Stimulated activated naive B cell treated with anti-CD40 and anti-IgM and Interleukin-4, amounts not matched to agents 10 μg/mL and 1 μg/mL and 100 μg/mL, for 72 hours (primary cell): ENCODE measurements at regions not wholly inside any gene's neighbourhood (a gene's known extent, or its start where the extent isn't known, plus 50 kb on each side); places are given as distances from the start of the nearest gene placed in this dataset.

Experiments used
- ATAC-seq, 2 donors: fragments of 150-1000 bp; cut with Tn5 transposase; replicated peaks; 2 replicates each; pipeline ENCODE4 v1.10.0; 2021; ENCODE audit warnings: moderate library complexity in 1 of 2
- DNase-seq: peaks from one replicate; pipeline ENCODE4 v3.0.0; 2021
- H3K27ac Mint-ChIP-seq: one replicate; pipeline ENCODE4 v1.8.0; 2022; ENCODE audit warnings: mild to moderate bottlenecking, mixed read lengths
- H3K27me3 Mint-ChIP-seq, 2 donors: one replicate each; pipeline ENCODE4 v1.8.0; 2022; ENCODE audit warnings: mixed read lengths in 2 of 2
- H3K36me3 Mint-ChIP-seq, 2 donors: one replicate each; pipeline ENCODE4 v1.8.0; 2022; ENCODE audit warnings: mixed read lengths in 2 of 2, mild to moderate bottlenecking in 1 of 2
- H3K4me1 Mint-ChIP-seq, 2 donors: one replicate each; pipeline ENCODE4 v1.8.0; 2022; ENCODE audit warnings: mixed read lengths in 2 of 2, mild to moderate bottlenecking in 1 of 2
- H3K4me3 Mint-ChIP-seq, 2 donors: one replicate each; pipeline ENCODE4 v1.8.0; 2022; ENCODE audit warnings: mild to moderate bottlenecking in 2 of 2, mixed read lengths in 2 of 2, moderate library complexity in 1 of 2
- H3K9me3 Mint-ChIP-seq, 2 donors: one replicate each; pipeline ENCODE4 v1.8.0; 2022; ENCODE audit warnings: mixed read lengths in 2 of 2, mild to moderate bottlenecking in 1 of 2

GRCh38 chr16:79899716-79900115 is 299.2 kb upstream of the MAF start:
- ATAC-seq, result no peak
- Mint-ChIP-seq H3K27ac (no peak overlapping the region), H3K9me3 (no peaks in the 10 kb centered on the region), H3K36me3 (no peaks in the 10 kb centered on the region), H3K4me3 (no peak overlapping the region), H3K27me3 (no peaks in the 10 kb centered on the region), H3K4me1 (no peaks in the 10 kb centered on the region)
- no peak for DNase-seq

GRCh38 chr16:79899316-79899715 is 298.8 kb upstream of the MAF start:
- ATAC-seq, result no peak
- no peaks in the 10 kb centered on the region for H3K9me3 Mint-ChIP-seq
- no peak overlapping the region for H3K27ac Mint-ChIP-seq
- no peaks in the 10 kb centered on the region for H3K27me3 Mint-ChIP-seq
- H3K4me3 Mint-ChIP-seq, result no peak overlapping the region
- no peak for DNase-seq
- no peaks in the 10 kb centered on the region for H3K36me3 Mint-ChIP-seq
- H3K4me1 Mint-ChIP-seq, result no peaks in the 10 kb centered on the region

- Mint-ChIP-seq H3K4me1 (no peaks in the 10 kb centered on the region), H3K27ac (no peak overlapping the region), H3K36me3 (no peaks in the 10 kb centered on the region), H3K27me3 (no peaks in the 10 kb centered on the region), H3K9me3 (no peaks in the 10 kb centered on the region), H3K4me3 (no peak overlapping the region)
- no peak for ATAC-seq
- no peak for DNase-seq
These were observed 298.2 kb upstream of the MAF start for GRCh38 chr16:79898703-79899102.

- DNase-seq (no peak), ATAC-seq (no peak)
- Mint-ChIP-seq H3K4me3 (no peak overlapping the region), H3K9me3 (no peaks in the 10 kb centered on the region), H3K4me1 (no peaks in the 10 kb centered on the region), H3K27ac (no peak overlapping the region), H3K36me3 (no peaks in the 10 kb centered on the region), H3K27me3 (no peaks in the 10 kb centered on the region)
These were observed 297.1 kb upstream of the MAF start for GRCh38 chr16:79897453-79898146.

- ATAC-seq, result no peak
- no peak overlapping the region for H3K27ac Mint-ChIP-seq
These were observed 296.5 kb upstream of the MAF start for GRCh38 chr16:79897104-79897452.

GRCh38 chr16:79895917-79896203 is 295.3 kb upstream of the MAF start:
- Mint-ChIP-seq H3K27me3 (no peaks in the 10 kb centered on the region), H3K4me3 (no peak overlapping the region)

More at GRCh38 chr16:79897104-79897452, 296.5 kb upstream of the MAF start:
- Mint-ChIP-seq H3K9me3 (no peaks in the 10 kb centered on the region), H3K36me3 (no peaks in the 10 kb centered on the region), H3K4me3 (no peak overlapping the region), H3K27me3 (no peaks in the 10 kb centered on the region), H3K4me1 (no peaks in the 10 kb centered on the region)
- DNase-seq, result no peak

GRCh38 chr16:79895053-79895916 is 294.7 kb upstream of the MAF start:
- Mint-ChIP-seq H3K9me3 (no peaks in the 10 kb centered on the region), H3K4me1 (no peaks in the 10 kb centered on the region), H3K4me3 (no peak overlapping the region), H3K27me3 (no peaks in the 10 kb centered on the region), H3K27ac (no peak overlapping the region), H3K36me3 (no peaks in the 10 kb centered on the region)
- no peak for ATAC-seq
- DNase-seq, result no peak

More at GRCh38 chr16:79895917-79896203, 295.3 kb upstream of the MAF start:
- H3K27ac Mint-ChIP-seq, result no peak overlapping the region
- H3K9me3 Mint-ChIP-seq, result no peaks in the 10 kb centered on the region
- DNase-seq (no peak), ATAC-seq (no peak)
- no peaks in the 10 kb centered on the region for H3K36me3 Mint-ChIP-seq
- H3K4me1 Mint-ChIP-seq, result no peaks in the 10 kb centered on the region

GRCh38 chr16:79893445-79893844 is 292.9 kb upstream of the MAF start:
- DNase-seq (no peak), ATAC-seq (no peak)
- no peaks in the 10 kb centered on the region for H3K9me3 Mint-ChIP-seq
- H3K27me3 Mint-ChIP-seq, result no peaks in the 10 kb centered on the region
- H3K4me1 Mint-ChIP-seq, result no peaks in the 10 kb centered on the region
- no peak overlapping the region for H3K4me3 Mint-ChIP-seq
- no peaks in the 10 kb centered on the region for H3K36me3 Mint-ChIP-seq
- no peak overlapping the region for H3K27ac Mint-ChIP-seq

GRCh38 chr16:79892278-79892677 is 291.7 kb upstream of the MAF start:
- Mint-ChIP-seq H3K36me3 (no peaks in the 10 kb centered on the region), H3K27ac (no peak overlapping the region), H3K4me1 (no peaks in the 10 kb centered on the region), H3K9me3 (no peaks in the 10 kb centered on the region), H3K4me3 (no peak overlapping the region), H3K27me3 (no peaks in the 10 kb centered on the region)
- ATAC-seq, result no peak
- no peak for DNase-seq

- no peak overlapping the region for H3K27ac Mint-ChIP-seq
- ATAC-seq (no peak), DNase-seq (no peak)
- no peaks in the 10 kb centered on the region for H3K27me3 Mint-ChIP-seq
- no peaks in the 10 kb centered on the region for H3K9me3 Mint-ChIP-seq
- no peaks in the 10 kb centered on the region for H3K4me1 Mint-ChIP-seq
- no peak overlapping the region for H3K4me3 Mint-ChIP-seq
- H3K36me3 Mint-ChIP-seq, result no peaks in the 10 kb centered on the region
These were observed 290.9 kb upstream of the MAF start for GRCh38 chr16:79891458-79891857.

- H3K4me1 Mint-ChIP-seq, result no peaks in the 10 kb centered on the region
- no peak overlapping the region for H3K4me3 Mint-ChIP-seq
- DNase-seq (no peak), ATAC-seq (no peak)
- no peaks in the 10 kb centered on the region for H3K9me3 Mint-ChIP-seq
- no peaks in the 10 kb centered on the region for H3K36me3 Mint-ChIP-seq
- no peak overlapping the region for H3K27ac Mint-ChIP-seq
- H3K27me3 Mint-ChIP-seq, result no peaks in the 10 kb centered on the region
These were observed 287.3 kb upstream of the MAF start for GRCh38 chr16:79887541-79888540.

GRCh38 chr16:79885320-79885719 is 284.8 kb upstream of the MAF start:
- DNase-seq (no peak), ATAC-seq (no peak)
- Mint-ChIP-seq H3K4me1 (no peaks in the 10 kb centered on the region), H3K27me3 (no peaks in the 10 kb centered on the region), H3K27ac (no peak overlapping the region), H3K4me3 (no peak overlapping the region), H3K9me3 (no peaks in the 10 kb centered on the region), H3K36me3 (no peaks in the 10 kb centered on the region)

- Mint-ChIP-seq H3K27me3 (no peaks in the 10 kb centered on the region), H3K4me3 (no peak overlapping the region), H3K9me3 (no peaks in the 10 kb centered on the region), H3K4me1 (no peaks in the 10 kb centered on the region), H3K36me3 (no peaks in the 10 kb centered on the region), H3K27ac (no peak overlapping the region)
- ATAC-seq (no peak), DNase-seq (no peak)
These were observed 283.0 kb upstream of the MAF start for GRCh38 chr16:79883494-79883893.

- Mint-ChIP-seq H3K27ac (no peak overlapping the region), H3K36me3 (no peaks in the 10 kb centered on the region), H3K9me3 (no peaks in the 10 kb centered on the region), H3K4me3 (no peak overlapping the region), H3K4me1 (no peaks in the 10 kb centered on the region), H3K27me3 (no peaks in the 10 kb centered on the region)
- DNase-seq (no peak), ATAC-seq (no peak)
These were observed 281.9 kb upstream of the MAF start for GRCh38 chr16:79882340-79883005.
